ENCODE measurements at regions not wholly inside any gene's neighbourhood (a gene's known extent, or its start where the extent isn't known, plus 50 kb on each side); places are given as distances from the start of the nearest gene placed in this dataset.

GRCh38 chr3:86229086-86229774, 761.7 kb downstream of the VGLL3 start:
- no peak overlapping the region for H3K4me3 ChIP-seq (ENCODE audit: low read depth, poor library complexity, severe bottlenecking)
- no peak for TF ChIP-seq POLR2A (IDR thresholded peaks at IDR 0.05)
- TF ChIP-seq, protein P1, sequence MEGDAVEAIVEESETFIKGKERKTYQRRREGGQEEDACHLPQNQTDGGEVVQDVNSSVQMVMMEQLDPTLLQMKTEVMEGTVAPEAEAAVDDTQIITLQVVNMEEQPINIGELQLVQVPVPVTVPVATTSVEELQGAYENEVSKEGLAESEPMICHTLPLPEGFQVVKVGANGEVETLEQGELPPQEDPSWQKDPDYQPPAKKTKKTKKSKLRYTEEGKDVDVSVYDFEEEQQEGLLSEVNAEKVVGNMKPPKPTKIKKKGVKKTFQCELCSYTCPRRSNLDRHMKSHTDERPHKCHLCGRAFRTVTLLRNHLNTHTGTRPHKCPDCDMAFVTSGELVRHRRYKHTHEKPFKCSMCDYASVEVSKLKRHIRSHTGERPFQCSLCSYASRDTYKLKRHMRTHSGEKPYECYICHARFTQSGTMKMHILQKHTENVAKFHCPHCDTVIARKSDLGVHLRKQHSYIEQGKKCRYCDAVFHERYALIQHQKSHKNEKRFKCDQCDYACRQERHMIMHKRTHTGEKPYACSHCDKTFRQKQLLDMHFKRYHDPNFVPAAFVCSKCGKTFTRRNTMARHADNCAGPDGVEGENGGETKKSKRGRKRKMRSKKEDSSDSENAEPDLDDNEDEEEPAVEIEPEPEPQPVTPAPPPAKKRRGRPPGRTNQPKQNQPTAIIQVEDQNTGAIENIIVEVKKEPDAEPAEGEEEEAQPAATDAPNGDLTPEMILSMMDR (IDR thresholded peaks at IDR 0.05), result no peak
- intact Hi-C loops (cut with DNase I; ENCODE audit: low total_unique reads), result no loop called here
- DNase-seq (ENCODE audit: low spot score in 2 of 2), result no peak
- 71 to 74% methylated on average over 4 of the region's 4 CpGs for WGBS, 2 donors

GRCh38 chr3:86228101-86228500, 762.8 kb downstream of the VGLL3 start:
- intact Hi-C loops (cut with DNase I; ENCODE audit: low total_unique reads), result no loop called here
- WGBS, 2 donors, result 68% methylated on average over 4 of the region's 4 CpGs

DNA sequence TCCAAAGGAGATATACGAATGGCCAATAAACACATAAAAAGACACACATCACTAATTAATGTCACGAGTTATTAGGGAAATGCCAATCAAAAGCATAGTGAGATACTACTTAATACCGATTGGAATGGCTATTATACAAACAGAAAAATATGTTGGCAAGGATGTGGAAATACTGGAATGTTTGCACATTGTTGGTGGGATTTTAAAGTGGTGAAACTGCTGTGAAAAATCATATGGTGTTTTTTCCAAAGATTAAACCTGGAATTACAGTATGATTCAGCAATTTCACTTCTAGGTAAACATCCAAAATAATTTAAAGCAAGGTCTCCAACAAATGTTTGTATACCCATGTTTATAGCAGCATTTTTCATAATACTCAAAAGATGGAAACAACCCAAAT, 765.5 kb downstream of the VGLL3 start:
- no peak for DNase-seq (ENCODE audit: low spot score in 2 of 2)
- 58 to 69% methylated on average over 3 of the region's 3 CpGs for WGBS, 2 donors
- H3K4me3 ChIP-seq (ENCODE audit: low read depth, poor library complexity, severe bottlenecking), result no peak overlapping the region
- intact Hi-C loops (cut with DNase I; ENCODE audit: low total_unique reads), result no loop called here
- TF ChIP-seq, protein P1 (IDR thresholded peaks at IDR 0.05), result no peak
- no peak for TF ChIP-seq POLR2A (IDR thresholded peaks at IDR 0.05)

More at GRCh38 chr3:86228101-86228500, 762.8 kb downstream of the VGLL3 start:
- no peak overlapping the region for H3K4me3 ChIP-seq (ENCODE audit: low read depth, poor library complexity, severe bottlenecking)
- TF ChIP-seq, protein P1 (IDR thresholded peaks at IDR 0.05), result no peak
- no peak for TF ChIP-seq POLR2A (IDR thresholded peaks at IDR 0.05)
- no peak for DNase-seq (ENCODE audit: low spot score in 2 of 2)

DNA sequence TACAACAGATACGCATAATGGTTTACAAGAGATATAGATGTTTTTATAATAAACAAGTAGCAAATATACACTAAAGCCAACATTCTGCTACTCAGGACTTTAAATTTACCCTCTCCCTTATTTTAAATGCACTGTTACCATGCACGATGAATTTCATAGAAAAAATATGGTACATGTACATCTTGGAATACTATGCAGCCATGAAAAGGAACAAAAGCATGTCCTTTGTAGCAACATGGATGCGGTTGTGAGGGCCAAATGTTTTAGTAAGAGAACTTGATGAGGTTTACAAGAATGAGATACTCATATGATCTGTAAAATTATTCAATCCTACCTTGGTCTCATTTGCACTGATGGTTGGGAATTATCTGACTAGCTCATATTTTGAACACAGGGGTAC, 769.3 kb downstream of the VGLL3 start:
- 90 to 91% methylated on average over 3 of the region's 3 CpGs for WGBS, 2 donors
- no peak overlapping the region for H3K4me3 ChIP-seq (ENCODE audit: low read depth, poor library complexity, severe bottlenecking)
- no peak for DNase-seq (ENCODE audit: low spot score in 2 of 2)
- intact Hi-C loops (cut with DNase I; ENCODE audit: low total_unique reads), result no loop called here
- no peak for TF ChIP-seq POLR2A (IDR thresholded peaks at IDR 0.05)
- TF ChIP-seq, protein P1 (IDR thresholded peaks at IDR 0.05), result no peak

DNA sequence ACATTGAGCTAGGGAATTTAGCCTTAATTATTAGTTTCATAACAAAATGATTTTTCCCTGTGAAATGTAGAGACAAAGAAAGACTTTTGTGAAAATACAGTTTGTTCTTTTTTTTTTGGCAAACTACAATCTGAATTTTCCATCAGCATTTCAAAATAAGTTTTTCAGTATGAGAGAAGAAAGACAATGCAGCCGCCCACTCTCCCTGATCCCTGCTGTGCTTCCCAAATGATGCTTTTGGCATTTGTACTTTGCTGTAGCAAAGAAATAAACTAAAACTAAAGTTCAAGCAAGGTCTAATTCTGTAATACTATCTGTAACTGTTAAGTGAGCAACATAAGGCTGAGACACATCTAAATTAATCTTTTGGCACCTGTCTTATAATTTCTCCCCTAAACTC, 782.2 kb downstream of the VGLL3 start:
- whole genome bisulfite sequencing, 2 donors, result 53 to 58% methylated on average over 1 of the region's 1 CpG
- intact Hi-C loops (cut with DNase I; ENCODE audit: low total_unique reads), result no loop called here

More for the DNA sequence above, 782.2 kb downstream of the VGLL3 start:
- TF ChIP-seq POLR2A (IDR thresholded peaks at IDR 0.05), result no peak
- TF ChIP-seq, protein P1 (IDR thresholded peaks at IDR 0.05), result no peak
- no peak for DNase-seq (ENCODE audit: low spot score in 2 of 2)
- H3K4me3 ChIP-seq (ENCODE audit: low read depth, poor library complexity, severe bottlenecking), result no peak overlapping the region

Measured in lower leg skin (tissue), 4 donors.